ENCODE measurements at regions not wholly inside any gene's neighbourhood (a gene's known extent, or its start where the extent isn't known, plus 50 kb on each side); places are given as distances from the start of the nearest gene placed in this dataset.

DNA sequence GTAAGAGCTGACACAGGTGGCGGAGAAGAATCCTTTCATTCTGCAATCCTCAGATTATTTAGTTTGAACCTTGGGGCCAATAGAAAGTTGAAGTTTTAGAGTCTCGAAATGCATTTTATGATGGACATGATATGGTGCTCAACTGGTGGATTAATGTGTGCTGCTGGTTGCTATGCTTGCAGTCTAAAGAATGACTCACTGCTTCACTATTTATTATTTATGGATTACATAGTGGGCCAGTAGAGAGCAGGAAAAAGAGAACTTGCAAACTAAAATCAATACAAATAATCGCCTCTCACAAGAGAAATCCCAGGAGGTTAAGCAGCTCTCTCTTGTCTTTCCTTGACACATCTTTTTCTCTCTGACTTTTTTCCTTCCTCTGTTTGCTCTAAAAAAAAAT, 2326.8 kb upstream of the AGA start:
- TF ChIP-seq CTCF (IDR thresholded peaks at IDR 0.05; ENCODE audit: borderline replicate concordance, extremely low read depth, low read length, poor library complexity, severe bottlenecking) (no peak), EZH2 (IDR thresholded peaks at IDR 0.05; ENCODE audit: borderline replicate concordance, low read depth, low read length, severe bottlenecking) (no peak)
